Ramos (cell line): ENCODE measurements at regions not wholly inside any gene's neighbourhood (a gene's known extent, or its start where the extent isn't known, plus 50 kb on each side); places are given as distances from the start of the nearest gene placed in this dataset.
"Not testable (repeated sequence)": the region's sequence is repeated elsewhere in the genome, so short reads cannot be mapped to it uniquely, and the experiment has no call there.

Experiments
- in situ Hi-C: fragments of 300-500 bp; cut with MboI; formaldehyde crosslinking; loops from one replicate; pipeline ENCODE4 v1.14.3; 2022; ENCODE audit warnings: low sequenced_read_pairs; ENCODE audit not compliant: unreplicated experiment

GRCh38 chr4:125780747-125781146 lies 466.0 kb downstream of the FAT4 start:
- in situ Hi-C loops, result no loop called here

GRCh38 chr4:125781651-125782050 lies 466.9 kb downstream of the FAT4 start:
- in situ Hi-C loops, result no loop called here

DNA sequence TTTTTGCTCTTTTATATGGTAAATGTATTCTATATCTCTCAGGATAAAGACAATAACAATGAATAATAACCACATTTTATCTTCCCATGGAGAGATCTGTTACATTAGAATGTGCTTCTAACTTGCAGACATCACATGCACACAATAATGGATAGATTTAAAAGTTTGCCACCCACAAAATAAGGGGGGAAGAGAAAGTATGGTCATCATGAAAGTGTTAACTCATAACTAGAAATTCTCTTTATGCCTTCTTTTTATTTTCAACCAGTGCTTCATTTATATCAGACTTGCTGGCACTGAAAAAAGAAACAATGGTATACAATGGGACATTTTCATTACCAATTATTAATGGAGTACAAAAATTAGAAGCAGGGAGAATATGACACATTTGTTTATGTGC lies 470.0 kb downstream of the FAT4 start:
- in situ Hi-C loops, result no loop called here

- in situ Hi-C loops, result no loop called here
Measured at GRCh38 chr4:125787707-125788106, 473.0 kb downstream of the FAT4 start.

- in situ Hi-C loops, result no loop called here
Measured at GRCh38 chr4:125789023-125789422, 474.3 kb downstream of the FAT4 start.

DNA sequence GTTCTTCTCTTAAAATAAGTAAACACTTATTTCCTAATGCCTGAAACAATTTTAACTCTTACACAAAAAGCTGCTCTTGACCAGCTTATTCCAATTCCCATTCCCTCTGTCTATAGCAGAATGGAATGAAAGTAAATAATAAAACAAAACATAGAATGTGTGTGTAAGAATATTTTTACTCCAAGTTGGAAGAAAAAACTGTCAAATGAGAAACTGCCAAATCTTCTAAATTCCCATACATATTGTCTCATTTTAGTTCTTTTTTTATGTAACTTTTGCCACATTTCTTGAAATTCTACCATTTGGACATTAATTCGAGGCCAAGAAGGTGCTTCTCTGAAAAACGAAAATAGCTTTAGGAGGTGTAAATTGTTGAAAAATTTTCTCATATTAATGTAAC lies 477.1 kb downstream of the FAT4 start:
- in situ Hi-C loops, result no loop called here

DNA sequence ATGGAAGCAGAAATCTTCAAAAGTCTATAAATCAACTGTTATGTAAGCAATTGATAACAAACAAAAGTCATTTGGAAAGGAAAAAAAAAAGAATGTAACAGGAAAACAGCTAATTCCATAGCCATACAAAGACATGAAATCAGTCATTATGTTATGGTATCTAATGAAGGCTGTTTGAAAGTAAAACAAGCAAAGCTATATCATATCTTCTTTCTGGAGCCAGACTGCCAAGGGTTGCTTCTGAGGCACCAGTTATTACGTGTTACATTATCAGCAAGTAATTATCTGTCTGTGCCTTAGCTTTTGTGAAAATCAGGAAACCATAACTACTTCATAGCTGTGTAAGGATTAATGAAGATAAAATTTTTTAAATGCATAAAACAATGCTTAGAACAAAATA lies 480.2 kb downstream of the FAT4 start:
- in situ Hi-C loops, result no loop called here

GRCh38 chr4:125796138-125796537 lies 481.4 kb downstream of the FAT4 start:
- in situ Hi-C loops, result no loop called here

GRCh38 chr4:125797621-125798020 lies 482.9 kb downstream of the FAT4 start:
- in situ Hi-C loops, result not testable (repeated sequence)

DNA sequence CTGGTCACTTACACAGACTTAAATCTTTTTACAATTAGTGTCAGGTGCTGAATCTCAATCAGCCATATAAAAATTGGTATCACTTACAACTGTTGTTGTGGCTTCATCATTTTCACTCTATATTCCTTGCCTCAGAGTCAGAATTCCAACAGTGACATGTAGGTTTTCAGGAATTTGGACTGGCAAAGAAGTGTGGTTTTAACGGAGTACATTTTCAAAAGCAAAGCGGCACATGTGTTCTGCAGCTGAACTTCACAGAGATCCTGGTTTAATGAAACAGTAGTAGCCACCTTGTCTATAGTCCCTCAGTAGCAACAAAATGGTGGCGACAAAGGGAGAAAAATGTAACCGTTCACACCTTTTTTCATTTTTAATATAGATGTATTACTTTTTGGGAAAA lies 486.6 kb downstream of the FAT4 start:
- in situ Hi-C loops, result no loop called here

GRCh38 chr4:125801924-125802323 lies 487.2 kb downstream of the FAT4 start:
- in situ Hi-C loops, result no loop called here

GRCh38 chr4:125808022-125808421 lies 493.3 kb downstream of the FAT4 start:
- in situ Hi-C loops, result no loop called here

DNA sequence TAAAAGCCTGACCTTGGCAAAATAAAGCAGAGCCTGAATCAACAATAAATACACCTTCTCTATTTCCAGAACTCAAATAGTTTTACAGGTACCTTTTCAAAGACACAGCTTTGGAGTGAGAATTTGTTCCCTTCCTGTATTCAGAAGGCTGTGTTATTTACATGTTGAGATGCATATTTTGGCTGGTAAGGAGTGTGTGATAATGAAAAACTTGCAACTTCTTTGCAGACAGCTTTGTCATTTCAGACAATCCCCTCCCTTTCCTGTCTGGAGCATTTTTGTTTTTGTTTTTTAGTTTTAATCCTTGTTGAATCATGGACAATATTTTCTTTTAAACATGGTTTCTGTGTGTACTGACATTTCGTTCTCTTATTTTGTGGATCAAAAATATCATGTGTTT lies 493.8 kb downstream of the FAT4 start:
- in situ Hi-C loops, result no loop called here

DNA sequence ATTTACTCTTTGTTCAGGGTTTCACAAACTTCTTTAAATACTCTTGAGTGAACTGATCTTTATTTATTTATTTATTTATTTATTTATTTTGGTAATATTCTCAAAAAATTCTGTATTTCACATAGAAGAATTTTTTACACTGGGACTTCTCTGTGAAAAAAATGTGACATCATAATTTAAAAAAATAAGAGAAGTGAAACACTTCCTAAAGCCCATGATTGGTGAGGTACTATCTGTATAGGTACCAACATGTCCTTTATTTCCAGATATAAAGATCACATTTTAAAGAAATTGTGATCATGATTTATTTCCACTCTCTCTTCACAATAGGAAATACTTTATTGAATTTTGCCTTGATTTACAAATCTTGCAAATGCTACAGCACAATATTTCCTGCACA lies 497.1 kb downstream of the FAT4 start:
- in situ Hi-C loops, result no loop called here

GRCh38 chr4:125826801-125827695 lies 512.3 kb downstream of the FAT4 start:
- in situ Hi-C loops, result no loop called here

- in situ Hi-C loops, result no loop called here
Measured at GRCh38 chr4:125827696-125828052, 512.9 kb downstream of the FAT4 start.

- in situ Hi-C loops, result no loop called here
Measured at GRCh38 chr4:125828346-125828745, 513.6 kb downstream of the FAT4 start.

DNA sequence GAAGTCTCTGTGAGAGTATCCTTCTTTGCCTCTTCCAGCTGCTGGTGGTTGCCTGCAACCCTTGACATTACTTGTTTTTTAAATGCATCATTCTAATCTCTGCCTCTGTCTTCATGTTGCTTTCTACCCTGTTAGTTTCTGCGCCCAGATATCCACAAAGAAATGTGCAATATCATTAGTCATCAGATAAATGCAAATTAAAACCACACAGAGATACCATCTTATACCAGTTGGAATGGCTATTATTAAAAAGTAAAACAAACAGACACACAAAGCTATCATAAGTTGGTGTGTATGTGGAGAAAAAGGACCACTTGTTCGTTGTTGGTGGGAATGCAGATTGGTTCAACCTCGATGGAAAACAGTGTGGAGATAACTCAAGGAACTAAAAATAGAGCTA lies 517.4 kb downstream of the FAT4 start:
- in situ Hi-C loops, result no loop called here

- in situ Hi-C loops, result no loop called here
Measured at GRCh38 chr4:125836597-125837195, 521.9 kb downstream of the FAT4 start.

- in situ Hi-C loops, result no loop called here
Measured at GRCh38 chr4:125837493-125838201, 522.9 kb downstream of the FAT4 start.

DNA sequence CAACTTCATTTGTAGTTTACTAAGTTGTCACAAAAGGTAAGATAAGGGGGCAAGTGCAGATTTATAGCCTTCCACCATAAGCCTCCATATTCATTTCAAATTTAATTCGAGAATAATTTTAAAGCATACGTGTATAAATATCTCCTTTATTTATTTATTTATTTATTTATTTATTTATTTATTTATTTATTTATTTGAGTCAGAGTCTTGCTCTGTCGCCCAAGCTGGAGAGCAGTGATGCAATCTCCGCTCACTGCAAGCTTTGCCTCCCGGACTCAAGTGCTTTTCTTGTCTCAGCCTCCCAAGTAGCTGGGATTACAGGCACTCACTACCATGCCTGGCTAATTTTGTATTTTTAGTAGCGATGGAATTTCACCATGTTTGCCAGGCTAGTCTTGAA lies 523.4 kb downstream of the FAT4 start:
- in situ Hi-C loops, result no loop called here
